Astrocyte of the cerebellum (primary cell): ENCODE measurements at regions not wholly inside any gene's neighbourhood (a gene's known extent, or its start where the extent isn't known, plus 50 kb on each side); places are given as distances from the start of the nearest gene placed in this dataset.

Experiments used
- DNase-seq: peaks from one replicate; pipeline ENCODE4 v3.0.0-alpha.2; 2011; ENCODE audit warnings: low read depth
- H3K4me3 ChIP-seq: 2 replicates; pipeline ENCODE4 v1.5.1; 2011; ENCODE audit warnings: mild to moderate bottlenecking, low read depth, low read length, moderate library complexity
- CTCF ChIP-seq: IDR thresholded peaks from 2 replicates; pipeline ENCODE4 v1.5.1; 2012; ENCODE audit warnings: low read length, low read depth, moderate library complexity, mild to moderate bottlenecking; ENCODE audit errors: missing control alignments
- in situ Hi-C: cut with HindIII; loops from 2 replicates; pipeline ENCODE4 v1.10.0; 2017; ENCODE audit warnings: low sequenced_read_pairs

- in situ Hi-C loops: no loop called here
- no peak for DNase-seq
- TF ChIP-seq CTCF: no peak
- no peak overlapping the region for H3K4me3 ChIP-seq
These were observed 133.2 kb downstream of the ICOS start for GRCh38 chr2:204069804-204070203.

GRCh38 chr2:204072443-204073324 lies 136.1 kb downstream of the ICOS start:
- no peak for DNase-seq
- in situ Hi-C loops: no loop called here
- no peak for TF ChIP-seq CTCF
- H3K4me3 ChIP-seq: no peak overlapping the region

- TF ChIP-seq CTCF: no peak
- in situ Hi-C loops: no loop called here
- no peak for DNase-seq
- no peak overlapping the region for H3K4me3 ChIP-seq
These were observed 137.9 kb downstream of the ICOS start for GRCh38 chr2:204074456-204074855.

GRCh38 chr2:204078003-204078698 lies 141.6 kb downstream of the ICOS start:
- H3K4me3 ChIP-seq: no peak overlapping the region
- in situ Hi-C loops: no loop called here
- DNase-seq: no peak
- TF ChIP-seq CTCF: no peak

- TF ChIP-seq CTCF: no peak
These were observed 145.2 kb downstream of the ICOS start for GRCh38 chr2:204081487-204082425.

GRCh38 chr2:204086167-204086566 lies 149.6 kb downstream of the ICOS start:
- H3K4me3 ChIP-seq: no peak overlapping the region
- no peak for TF ChIP-seq CTCF
- DNase-seq: no peak
- in situ Hi-C loops: no loop called here

More at GRCh38 chr2:204081487-204082425, 145.2 kb downstream of the ICOS start:
- in situ Hi-C loops: no loop called here
- DNase-seq: no peak
- no peak overlapping the region for H3K4me3 ChIP-seq
